Left colon (tissue), 2 donors: ENCODE measurements at regions not wholly inside any gene's neighbourhood (a gene's known extent, or its start where the extent isn't known, plus 50 kb on each side); places are given as distances from the start of the nearest gene placed in this dataset.

Experiments used
- ATAC-seq: fragments of 200-7000 bp; cut with Tn5 transposase; one replicate; pipeline ENCODE4 v1.9.1; 2020; ENCODE audit warnings: mild to moderate bottlenecking, moderate library complexity
- DNase-seq, 2 donors: peaks; one replicate each; pipeline ENCODE4 v3.0.0-alpha.2; 2020
- intact Hi-C, 2 donors: fragments of 100-400 bp; cut with DNase I in 1 of 2; cut with micrococcal nuclease in 1 of 2; formaldehyde crosslinking; loops; one replicate each; pipeline versions ENCODE4 v1.11.2 to v1.14.0; 2022; cut with DNase I, micrococcal nuclease
- donor health status: DM: no; HTN: no; CAD: no.
- donor health status: DM: yes; HTN: yes; CAD: no.

GRCh38 chr13:57224414-57224813 is 57.4 kb downstream of the PRR20E start:
- DNase-seq: no peak
- intact Hi-C loops: no loop called here
- ATAC-seq: no peak

DNA sequence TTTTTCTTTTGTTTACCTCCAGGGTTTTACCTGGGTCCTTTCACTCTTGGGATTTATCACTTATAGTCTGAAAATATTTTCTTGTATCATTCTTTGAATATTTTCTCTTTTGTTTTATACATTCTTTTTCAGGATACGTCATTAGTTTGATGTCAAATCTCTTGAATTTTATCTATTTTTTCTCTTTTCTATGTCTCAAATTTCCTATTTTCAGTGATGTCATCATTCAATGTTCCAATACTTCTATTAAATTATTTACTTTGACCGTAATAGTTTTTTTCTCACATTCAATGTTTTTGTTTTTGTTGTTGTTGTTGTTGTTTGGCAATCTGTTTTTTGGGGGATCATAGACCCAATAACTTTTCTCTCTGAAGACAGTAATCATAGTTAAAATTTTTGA is 83.5 kb downstream of the PRR20E start:
- intact Hi-C loops: no loop called here
- no peak for DNase-seq
- no peak for ATAC-seq

GRCh38 chr13:57253551-57253950 is 86.6 kb downstream of the PRR20E start:
- intact Hi-C loops: no loop called here
- DNase-seq: no peak
- no peak for ATAC-seq

GRCh38 chr13:57264965-57265364 is 98.0 kb downstream of the PRR20E start:
- ATAC-seq: no peak
- intact Hi-C loops: no loop called here
- no peak for DNase-seq

DNA sequence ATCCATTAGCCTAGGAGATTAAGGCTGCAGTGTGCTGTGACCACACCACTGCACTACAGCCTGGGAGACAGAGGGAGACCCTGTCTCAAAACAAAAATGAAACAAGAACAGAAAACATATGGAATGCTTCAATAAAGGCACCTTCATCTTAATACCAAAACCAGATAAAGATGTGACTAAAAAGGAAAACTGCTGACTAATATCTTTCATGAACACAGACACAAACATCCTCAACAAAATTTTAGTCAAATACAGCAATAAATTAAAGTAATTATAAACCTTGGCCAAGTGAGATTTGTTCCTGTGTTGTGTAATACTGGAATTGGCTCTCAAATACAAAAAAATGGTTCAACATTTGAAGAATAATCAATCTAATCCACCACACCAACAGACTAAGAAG is 103.5 kb downstream of the PRR20E start:
- no peak for DNase-seq
- intact Hi-C loops: no loop called here
- ATAC-seq: no peak

DNA sequence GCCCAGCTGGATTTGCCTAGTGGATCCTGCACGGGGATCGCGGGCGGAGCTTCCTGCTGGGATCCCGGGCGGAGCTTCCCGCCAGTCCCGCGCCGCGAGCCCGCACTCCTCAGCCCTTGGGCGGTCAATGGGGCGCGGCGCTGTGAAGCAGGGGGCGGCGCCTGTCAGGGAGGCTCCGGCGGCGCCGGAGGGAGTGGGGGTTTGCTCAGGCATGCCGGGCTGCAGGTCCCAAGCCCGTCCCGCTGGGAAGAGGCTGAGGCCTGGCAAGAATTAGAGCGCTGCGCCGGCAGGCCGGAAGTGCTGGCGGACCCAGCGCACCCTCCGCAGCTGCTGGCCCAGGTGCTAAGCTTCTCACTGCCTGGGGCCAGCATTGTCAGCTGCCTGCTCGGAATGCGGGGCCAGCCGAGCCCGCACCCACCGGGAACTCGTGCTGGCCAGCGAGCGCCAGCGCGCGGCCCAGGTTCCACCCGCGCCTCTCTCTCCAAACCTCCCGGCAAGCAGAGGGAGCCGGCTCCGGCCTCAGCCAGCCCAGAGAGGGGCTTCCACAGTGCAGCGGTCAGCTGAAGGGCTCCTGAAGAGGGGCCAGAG is 119.6 kb downstream of the PRR20E start:
- intact Hi-C loops: no loop called here
- ATAC-seq (no peak), DNase-seq (no peak)

- ATAC-seq: no peak
- DNase-seq: no peak
- intact Hi-C loops: no loop called here
These were observed 135.6 kb downstream of the PRR20E start for GRCh38 chr13:57302604-57303003.

DNA sequence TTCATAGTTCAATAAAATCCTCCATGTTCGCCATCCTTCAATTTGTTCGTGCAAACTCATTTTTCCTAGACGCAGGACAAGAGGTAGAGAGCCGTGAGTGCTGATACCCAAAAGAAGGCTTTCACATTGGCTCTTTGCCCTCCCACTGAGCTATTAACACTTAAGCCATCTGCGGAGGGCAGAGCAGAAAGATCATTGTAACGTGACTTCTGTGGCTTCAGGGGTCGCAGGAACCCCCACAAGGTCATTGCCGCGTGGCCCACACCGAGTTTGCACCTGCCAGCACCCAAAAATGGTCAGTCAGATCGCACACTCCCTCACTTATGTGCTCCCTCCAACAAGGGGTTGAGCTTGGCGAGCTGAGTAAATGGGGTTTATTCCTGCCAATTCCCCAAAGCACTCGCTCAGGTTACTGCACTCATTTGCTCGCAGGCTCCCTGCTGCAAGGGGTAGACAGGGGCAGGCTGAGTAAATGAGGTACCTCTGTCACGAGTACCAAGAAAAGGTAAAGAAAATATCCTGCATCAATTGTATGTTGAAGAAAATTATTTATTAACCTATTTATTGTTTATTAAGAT is 144.1 kb downstream of the PRR20E start:
- intact Hi-C loops: no loop called here
- DNase-seq: no peak
- ATAC-seq: no peak

GRCh38 chr13:57314897-57315520 is 148.0 kb downstream of the PRR20E start:
- ATAC-seq (no peak), DNase-seq (no peak)
- intact Hi-C loops: no loop called here

GRCh38 chr13:57326532-57326931 is 159.5 kb downstream of the PRR20E start:
- ATAC-seq (no peak), DNase-seq (no peak)
- intact Hi-C loops: no loop called here

DNA sequence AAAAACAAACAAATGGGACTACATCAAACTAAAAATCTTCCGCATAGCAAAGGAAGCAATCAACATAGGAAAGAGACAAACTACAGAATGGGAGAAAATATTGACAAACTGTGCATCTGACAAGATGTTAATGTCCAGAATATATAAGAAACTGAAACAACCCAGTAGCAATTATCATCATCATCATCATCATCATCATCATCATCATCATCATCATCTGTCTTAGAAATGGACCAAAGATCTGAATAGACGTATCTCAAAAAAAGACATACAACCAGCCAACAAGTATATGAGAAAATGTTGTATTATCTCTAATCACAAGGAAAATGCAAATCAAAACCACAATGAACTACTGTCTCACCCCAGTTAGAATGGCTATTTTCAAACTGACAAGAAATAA is 173.9 kb downstream of the PRR20E start:
- ATAC-seq (no peak), DNase-seq (no peak)
- intact Hi-C loops: no loop called here

DNA sequence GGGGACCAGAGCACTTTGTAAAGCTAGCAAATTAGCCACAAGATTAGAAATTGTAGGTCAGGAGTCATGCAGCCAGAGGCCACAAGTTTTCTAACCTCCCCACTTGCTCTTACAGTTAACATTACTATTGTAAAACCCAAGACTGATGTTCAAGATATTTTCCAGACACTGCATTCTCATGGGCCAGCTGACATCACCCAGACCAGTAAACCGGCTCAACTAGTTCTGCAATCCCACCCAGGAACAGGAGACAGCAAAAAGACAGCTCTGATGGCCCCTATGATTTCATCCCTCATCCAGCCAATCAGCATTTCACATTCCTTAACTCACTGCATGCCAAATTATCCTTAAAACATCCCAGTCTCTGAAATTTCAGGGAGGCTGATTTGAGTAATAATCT is 178.5 kb downstream of the PRR20E start:
- intact Hi-C loops: no loop called here
- ATAC-seq (no peak), DNase-seq (no peak)

- DNase-seq: no peak
- no peak for ATAC-seq
These were observed 179.8 kb downstream of the PRR20E start for GRCh38 chr13:57346786-57347185.

DNA sequence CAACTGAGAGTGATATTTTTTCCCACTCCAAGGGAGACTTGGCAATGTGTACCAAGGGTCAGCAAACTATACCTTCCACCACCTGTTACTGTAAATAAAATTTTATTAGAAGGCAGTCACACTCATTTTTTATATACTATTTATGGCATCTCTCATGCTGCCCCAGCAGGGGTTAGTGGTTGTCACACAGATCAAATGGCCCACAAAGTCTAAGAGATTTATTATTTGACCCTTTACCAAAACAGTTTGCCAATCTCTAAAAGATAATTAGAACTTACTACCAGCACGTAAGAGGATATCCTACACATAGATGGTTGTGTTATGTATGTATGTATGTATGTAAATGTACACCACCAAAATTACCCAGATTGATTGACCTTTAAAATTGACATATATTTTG is 185.1 kb downstream of the PRR20E start:
- intact Hi-C loops: no loop called here
- DNase-seq (no peak), ATAC-seq (no peak)

More at GRCh38 chr13:57346786-57347185, 179.8 kb downstream of the PRR20E start:
- intact Hi-C loops: no loop called here

GRCh38 chr13:57353831-57354230 is 186.8 kb downstream of the PRR20E start:
- intact Hi-C loops: no loop called here
- ATAC-seq (no peak), DNase-seq (no peak)

DNA sequence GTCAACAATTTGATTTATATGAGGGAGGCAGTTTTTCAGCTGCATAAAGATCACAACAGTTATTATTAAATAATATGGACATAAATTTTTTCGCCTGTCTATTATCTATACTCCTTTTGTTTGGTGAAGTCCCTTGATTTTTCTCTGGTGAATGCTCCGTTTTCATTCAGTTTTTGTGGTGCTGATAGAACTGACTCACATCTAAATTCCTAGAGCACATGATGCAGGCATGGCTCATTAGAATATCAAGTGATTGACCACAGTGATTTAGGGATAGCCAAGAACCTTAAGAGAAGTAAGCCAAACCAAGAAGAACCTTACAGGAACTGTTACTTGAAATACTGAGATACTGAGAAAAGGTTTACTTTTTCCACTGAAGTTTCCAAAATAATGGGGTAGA is 208.9 kb downstream of the PRR20E start:
- ATAC-seq: no peak
- intact Hi-C loops: no loop called here
- DNase-seq: no peak

DNA sequence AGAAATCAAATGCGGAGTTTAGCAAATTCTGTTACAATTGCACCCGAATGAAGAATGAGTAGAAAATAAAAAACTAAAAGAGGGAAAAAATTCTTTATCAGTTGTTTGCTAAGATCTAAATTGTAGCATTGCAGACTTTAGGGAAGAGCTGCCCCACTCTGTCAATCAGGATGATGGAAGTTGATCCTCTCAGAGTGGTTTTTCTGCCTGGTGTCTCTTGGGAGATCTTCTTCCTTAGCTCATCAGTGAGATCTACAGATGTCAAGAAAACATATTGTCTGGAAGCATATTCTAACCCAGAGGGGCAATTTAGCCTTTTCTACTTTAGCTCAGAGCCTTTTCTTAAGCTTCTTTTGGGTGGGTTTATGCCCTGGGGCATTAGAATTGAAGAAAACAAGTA is 223.2 kb upstream of the PCDH17 start:
- ATAC-seq: no peak
- no peak for DNase-seq
- intact Hi-C loops: no loop called here

GRCh38 chr13:57409121-57409520 is 222.4 kb upstream of the PCDH17 start:
- intact Hi-C loops: no loop called here
- ATAC-seq (no peak), DNase-seq (no peak)

- intact Hi-C loops: no loop called here
- ATAC-seq: no peak
- no peak for DNase-seq
These were observed 221.9 kb upstream of the PCDH17 start for GRCh38 chr13:57409656-57410055.

GRCh38 chr13:57418067-57418677 is 213.4 kb upstream of the PCDH17 start:
- intact Hi-C loops: no loop called here
- no peak for DNase-seq
- no peak for ATAC-seq

- ATAC-seq (no peak), DNase-seq (no peak)
- intact Hi-C loops: no loop called here
These were observed 207.2 kb upstream of the PCDH17 start for GRCh38 chr13:57424379-57424778.
